ENCODE measurements at regions not wholly inside any gene's neighbourhood (a gene's known extent, or its start where the extent isn't known, plus 50 kb on each side); places are given as distances from the start of the nearest gene placed in this dataset.
"Not testable (repeated sequence)": the region's sequence is repeated elsewhere in the genome, so short reads cannot be mapped to it uniquely, and the experiment has no call there.

GRCh38 chr13:64688893-64689677 is 2541.1 kb downstream of the PCDH9 start:
- no peak overlapping the region for H3K4me3 ChIP-seq (replicated peaks in 1 of 3; ENCODE audit: insufficient read depth in 1 of 3, low read depth in 1 of 3, low read length in 3 of 3)
- no peaks in the 10 kb centered on the region for H3K4me1 ChIP-seq (ENCODE audit: control insufficient read depth, extremely low read depth, insufficient read depth, low read length)
- no peak overlapping the region for H3K9ac ChIP-seq (replicated peaks; ENCODE audit: extremely low read depth, insufficient read depth, low read length)
- peak overlapping the region; percentile 75 for H2AFZ ChIP-seq (ENCODE audit: low read depth, low read length)
- BruUV-seq (replicated peaks), result no TSS peak
- no peaks in the 10 kb centered on the region for H3K27me3 ChIP-seq (ENCODE audit: control insufficient read depth in 2 of 2, insufficient read depth in 2 of 2, low read length in 2 of 2)
- no peaks in the 10 kb centered on the region for H3K9me3 ChIP-seq (replicated peaks; ENCODE audit: control insufficient read depth, insufficient read depth, low read length)
- ChIA-PET CTCF (interaction anchor here (1.6 kb wide), 1 partner anchor 19 kb away, joined by 3 read pairs; no protein-coding TSS in a partner anchor), POLR2A (no interaction called here)
- TF ChIP-seq FOS (IDR thresholded peaks at IDR 0.05; ENCODE audit: borderline replicate concordance, insufficient read depth, low read length) (no peak), EZH2 (IDR thresholded peaks at IDR 0.05; ENCODE audit: borderline replicate concordance, low read depth, low read length, severe bottlenecking) (no peak), MYC (IDR thresholded peaks at IDR 0.05; ENCODE audit: low read depth, low read length) (no peak), CTCF (IDR thresholded peaks at IDR 0.05; ENCODE audit: extremely low read depth in 1 of 2, insufficient read depth in 1 of 2, low read depth in 1 of 2, low read length in 2 of 2) (no peak), JUN (IDR thresholded peaks at IDR 0.05; ENCODE audit: borderline replicate concordance, insufficient read depth, insufficient read length, low read depth) (no peak)
- DNase-seq (ENCODE audit: low read depth, low spot score) (no peak), FAIRE-seq (no peak)
- H3K36me3 ChIP-seq (ENCODE audit: control insufficient read depth in 2 of 2, extremely low read depth in 1 of 2, insufficient read depth in 2 of 2, low read length in 2 of 2), result no peaks in the 10 kb centered on the region
- no peaks in the 10 kb centered on the region for H4K20me1 ChIP-seq (replicated peaks; ENCODE audit: control insufficient read depth, extremely low read depth, insufficient read depth, low read length)
- H3K27ac ChIP-seq (ENCODE audit: insufficient read depth, low read depth, low read length), result no peak overlapping the region
- dilution Hi-C loops (cut with MboI; ENCODE audit: extremely low pct_ligation_motif_present, low sequenced_read_pairs) (no loop called here), intact Hi-C loops (cut with micrococcal nuclease) (no loop called here)
- no peaks in the 10 kb centered on the region for H3K79me2 ChIP-seq (ENCODE audit: control insufficient read depth, insufficient read depth, low read length)
- no peak overlapping the region for H3K4me2 ChIP-seq (ENCODE audit: insufficient read depth, low read length)
- no peaks in the 10 kb centered on the region for H3K9me1 ChIP-seq (replicated peaks; ENCODE audit: control insufficient read depth, extremely low read depth, insufficient read depth, low read length)

GRCh38 chr13:64686536-64686935 is 2543.6 kb downstream of the PCDH9 start:
- H3K36me3 ChIP-seq (ENCODE audit: control insufficient read depth in 2 of 2, extremely low read depth in 1 of 2, insufficient read depth in 2 of 2, low read length in 2 of 2); FAIRE-seq; BruUV-seq (replicated peaks); H3K9me1 ChIP-seq (replicated peaks; ENCODE audit: control insufficient read depth, extremely low read depth, insufficient read depth, low read length); H3K9ac ChIP-seq (replicated peaks; ENCODE audit: extremely low read depth, insufficient read depth, low read length); dilution Hi-C loops (cut with MboI; ENCODE audit: extremely low pct_ligation_motif_present, low sequenced_read_pairs); H3K79me2 ChIP-seq (ENCODE audit: control insufficient read depth, insufficient read depth, low read length); H4K20me1 ChIP-seq (replicated peaks; ENCODE audit: control insufficient read depth, extremely low read depth, insufficient read depth, low read length); intact Hi-C loops (cut with micrococcal nuclease); H3K4me1 ChIP-seq (ENCODE audit: control insufficient read depth, extremely low read depth, insufficient read depth, low read length); POLR2A ChIA-PET; H3K27me3 ChIP-seq (ENCODE audit: control insufficient read depth in 2 of 2, insufficient read depth in 2 of 2, low read length in 2 of 2); H3K9me3 ChIP-seq (replicated peaks; ENCODE audit: control insufficient read depth, insufficient read depth, low read length); H3K4me3 ChIP-seq (replicated peaks in 1 of 3; ENCODE audit: insufficient read depth in 1 of 3, low read depth in 1 of 3, low read length in 3 of 3); DNase-seq (ENCODE audit: low read depth, low spot score); H3K27ac ChIP-seq (ENCODE audit: insufficient read depth, low read depth, low read length); H3K4me2 ChIP-seq (ENCODE audit: insufficient read depth, low read length); CTCF ChIA-PET; H2AFZ ChIP-seq (ENCODE audit: low read depth, low read length): not testable (repeated sequence)

Data from endothelial cell of umbilical vein (primary cell).